WTC11 (cell line): ENCODE measurements at regions not wholly inside any gene's neighbourhood (a gene's known extent, or its start where the extent isn't known, plus 50 kb on each side); places are given as distances from the start of the nearest gene placed in this dataset.

ENCODE experiments used
- ATAC-seq: fragments of 200-7000 bp; cut with Tn5 transposase; 2 replicates; pipeline ENCODE4 v1.10.0; 2021; ENCODE audit warnings: mild to moderate bottlenecking, moderate library complexity
- CTCF ChIA-PET: fragments of 300-600 bp; sonication (Branson Sonifier 250); formaldehyde crosslinking; loops from one replicate; lab custom pipeline; 2021; ENCODE audit warnings: antibody characterized with exemption; lab: Charles Lee
- POLR2A ChIA-PET: fragments of 350-600 bp; sonication (Branson Sonifier 250); formaldehyde crosslinking; loops from one replicate; lab custom pipeline; 2021; ENCODE audit warnings: antibody characterized with exemption; lab: Charles Lee
- DNase-seq: peaks from one replicate; pipeline ENCODE4 v3.0.0; 2021; ENCODE audit warnings: low spot score
- H3K27ac Mint-ChIP-seq: 2 replicates; pipeline ENCODE4 v1.8.0; 2021; ENCODE audit warnings: mixed read lengths
- H3K27me3 Mint-ChIP-seq: 2 replicates; pipeline ENCODE4 v1.8.0; 2021; ENCODE audit warnings: low read depth, mild to moderate bottlenecking, moderate library complexity, mixed read lengths
- H3K36me3 Mint-ChIP-seq: 2 replicates; pipeline ENCODE4 v1.8.0; 2021; ENCODE audit warnings: mixed read lengths
- H3K4me1 Mint-ChIP-seq: 2 replicates; pipeline ENCODE4 v1.8.0; 2022; ENCODE audit warnings: mixed read lengths
- H3K4me3 Mint-ChIP-seq: 2 replicates; pipeline ENCODE4 v1.8.0; 2021; ENCODE audit warnings: mild to moderate bottlenecking, moderate library complexity, mixed read lengths
- H3K9me3 Mint-ChIP-seq: 2 replicates; pipeline ENCODE4 v1.8.0; 2021; ENCODE audit warnings: mixed read lengths
- CBFB ChIP-seq: sonication (generic); formaldehyde crosslinking; IDR thresholded peaks from 2 replicates; pipeline ENCODE4 v1.8.1; 2022; ENCODE audit warnings: mild to moderate bottlenecking, low read depth, missing genetic modification reagents
- GABPB1 ChIP-seq: sonication (generic); formaldehyde crosslinking; IDR thresholded peaks from 2 replicates; pipeline ENCODE4 v1.8.1; 2023; ENCODE audit warnings: mild to moderate bottlenecking, missing genetic modification reagents
- GRHL2 ChIP-seq: fragments of 250-450 bp; sonication (Bioruptor Pico); IDR thresholded peaks from 2 replicates; pipeline ENCODE4 v1.8.0; 2022; ENCODE audit warnings: mild to moderate bottlenecking, moderate library complexity; ENCODE audit not compliant: insufficient replicate concordance, severe bottlenecking
- KAT7 ChIP-seq: sonication (generic); formaldehyde crosslinking; IDR thresholded peaks from 2 replicates; pipeline ENCODE4 v1.8.1; 2023; ENCODE audit warnings: missing genetic modification reagents, mild to moderate bottlenecking, borderline replicate concordance
- MYBL2 ChIP-seq: sonication (generic); formaldehyde crosslinking; IDR thresholded peaks from 2 replicates; pipeline ENCODE4 v1.8.1; 2023; ENCODE audit warnings: mild to moderate bottlenecking, moderate library complexity, missing genetic modification reagents
- NFYB ChIP-seq: sonication (generic); formaldehyde crosslinking; conservative IDR thresholded peaks from 2 replicates; pipeline ENCODE4 v1.8.0; 2022; ENCODE audit warnings: low read depth, missing genetic modification reagents
- PRRX2 ChIP-seq: fragments of 250-450 bp; sonication (Bioruptor Pico); IDR thresholded peaks from 2 replicates; pipeline ENCODE4 v1.8.0; 2021; ENCODE audit warnings: mild to moderate bottlenecking
- RELA ChIP-seq: sonication (generic); formaldehyde crosslinking; IDR thresholded peaks from 2 replicates; pipeline ENCODE4 v1.8.1; 2022; ENCODE audit warnings: missing genetic modification reagents, mild to moderate bottlenecking, borderline replicate concordance
- RORB ChIP-seq: fragments of 250-450 bp; sonication (Bioruptor Pico); IDR thresholded peaks from 2 replicates; pipeline ENCODE4 v1.9.0; 2021; ENCODE audit warnings: mild to moderate bottlenecking
- SMAD3 ChIP-seq: sonication (generic); formaldehyde crosslinking; IDR thresholded peaks from 2 replicates; pipeline ENCODE4 v1.8.0; 2022; ENCODE audit warnings: missing genetic modification reagents, mild to moderate bottlenecking, borderline replicate concordance
- TP53 ChIP-seq: sonication (generic); formaldehyde crosslinking; IDR thresholded peaks from 2 replicates; pipeline ENCODE4 v1.8.1; 2023; ENCODE audit warnings: mild to moderate bottlenecking, missing genetic modification reagents
- ZNF219 ChIP-seq: sonication (generic); formaldehyde crosslinking; IDR thresholded peaks from 2 replicates; pipeline ENCODE4 v1.8.0; 2023; ENCODE audit warnings: missing genetic modification reagents, mild to moderate bottlenecking, borderline replicate concordance
- ZNF396 ChIP-seq: fragments of 250-450 bp; sonication (Bioruptor Pico); IDR thresholded peaks from 2 replicates; pipeline ENCODE4 v1.8.0; 2021; ENCODE audit warnings: mild to moderate bottlenecking, moderate library complexity, borderline replicate concordance
- ZNF416 ChIP-seq: fragments of 250-450 bp; sonication (Bioruptor Pico); IDR thresholded peaks from 2 replicates; pipeline ENCODE4 v1.9.0; 2021; ENCODE audit warnings: mild to moderate bottlenecking, inconsistent platforms
- TF ChIP-seq, protein P1 (sequence below): fragments of 250-450 bp; sonication (Bioruptor Pico); IDR thresholded peaks from 2 replicates; pipeline ENCODE4 v1.9.0; 2021; ENCODE audit warnings: mild to moderate bottlenecking
- TF ChIP-seq, protein P2 (sequence below): sonication (generic); formaldehyde crosslinking; IDR thresholded peaks from 2 replicates; pipeline ENCODE4 v1.8.1; 2022; ENCODE audit warnings: missing genetic modification reagents, borderline replicate concordance
- TF ChIP-seq, protein P3 (sequence below): fragments of 250-450 bp; sonication (Bioruptor Pico); IDR thresholded peaks from 2 replicates; pipeline ENCODE4 v2.1.2; 2022; ENCODE audit warnings: mild to moderate bottlenecking, moderate library complexity
- TF ChIP-seq, protein P4 (sequence below): sonication (generic); formaldehyde crosslinking; IDR thresholded peaks from 2 replicates; pipeline ENCODE4 v1.8.1; 2022; ENCODE audit warnings: low read depth, missing genetic modification reagents, borderline replicate concordance
- TF ChIP-seq, protein P5 (sequence below): sonication (generic); formaldehyde crosslinking; conservative IDR thresholded peaks from 2 replicates; pipeline ENCODE4 v1.8.1; 2022; ENCODE audit warnings: mild to moderate bottlenecking, missing genetic modification reagents
- TF ChIP-seq, protein P6 (sequence below): sonication (generic); formaldehyde crosslinking; IDR thresholded peaks from 2 replicates; pipeline ENCODE4 v1.8.0; 2022; ENCODE audit warnings: mild to moderate bottlenecking, missing genetic modification reagents
- TF ChIP-seq, protein P7 (sequence below): fragments of 250-450 bp; sonication (Bioruptor Pico); conservative IDR thresholded peaks from 2 replicates; pipeline ENCODE4 v1.9.0; 2021; ENCODE audit warnings: mild to moderate bottlenecking

DNA sequence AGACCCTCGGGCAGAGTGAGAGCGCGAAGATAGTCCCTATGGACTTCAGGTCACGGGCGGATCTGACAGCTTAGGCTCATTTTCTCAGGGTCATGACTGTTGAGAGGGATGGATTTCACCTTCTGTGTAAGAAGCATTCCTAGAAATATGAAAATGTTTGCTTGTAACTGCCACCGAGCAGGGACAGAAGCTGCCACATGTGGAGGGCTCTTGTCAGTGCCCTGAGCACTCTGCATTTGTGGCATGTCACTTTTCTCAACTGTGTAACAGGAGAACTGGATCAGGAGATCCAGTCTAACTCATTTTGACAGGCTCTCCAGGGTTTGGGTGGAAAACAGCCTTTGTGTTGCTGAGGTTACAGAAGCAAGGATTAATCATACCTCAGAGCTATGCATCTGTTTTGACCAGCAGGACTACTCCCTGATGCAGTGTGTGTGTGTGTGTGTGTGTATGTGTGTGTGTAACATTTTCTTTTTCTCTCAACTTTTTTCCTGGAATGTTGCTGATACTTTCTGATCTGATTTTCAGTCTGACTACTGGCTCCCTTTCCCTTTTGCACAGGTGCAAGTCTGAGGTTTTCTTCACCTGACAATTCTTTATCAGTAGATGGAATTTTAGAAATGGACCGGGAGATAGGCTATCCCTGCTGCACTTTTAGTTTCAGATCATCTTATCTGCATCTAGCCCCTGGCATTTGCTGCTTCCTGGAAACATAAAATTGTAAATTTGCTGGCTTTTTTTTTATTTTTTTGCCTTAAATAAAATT is 183.3 kb downstream of the STK31 start:
- H3K27ac Mint-ChIP-seq: no peak overlapping the region
- ATAC-seq: no peak
- TF ChIP-seq NFYB (CRISPR knock-in tag): no peak
- TF ChIP-seq GABPB1: no peak
- no peak for TF ChIP-seq CBFB (CRISPR knock-in tag)
- TF ChIP-seq, protein P1, sequence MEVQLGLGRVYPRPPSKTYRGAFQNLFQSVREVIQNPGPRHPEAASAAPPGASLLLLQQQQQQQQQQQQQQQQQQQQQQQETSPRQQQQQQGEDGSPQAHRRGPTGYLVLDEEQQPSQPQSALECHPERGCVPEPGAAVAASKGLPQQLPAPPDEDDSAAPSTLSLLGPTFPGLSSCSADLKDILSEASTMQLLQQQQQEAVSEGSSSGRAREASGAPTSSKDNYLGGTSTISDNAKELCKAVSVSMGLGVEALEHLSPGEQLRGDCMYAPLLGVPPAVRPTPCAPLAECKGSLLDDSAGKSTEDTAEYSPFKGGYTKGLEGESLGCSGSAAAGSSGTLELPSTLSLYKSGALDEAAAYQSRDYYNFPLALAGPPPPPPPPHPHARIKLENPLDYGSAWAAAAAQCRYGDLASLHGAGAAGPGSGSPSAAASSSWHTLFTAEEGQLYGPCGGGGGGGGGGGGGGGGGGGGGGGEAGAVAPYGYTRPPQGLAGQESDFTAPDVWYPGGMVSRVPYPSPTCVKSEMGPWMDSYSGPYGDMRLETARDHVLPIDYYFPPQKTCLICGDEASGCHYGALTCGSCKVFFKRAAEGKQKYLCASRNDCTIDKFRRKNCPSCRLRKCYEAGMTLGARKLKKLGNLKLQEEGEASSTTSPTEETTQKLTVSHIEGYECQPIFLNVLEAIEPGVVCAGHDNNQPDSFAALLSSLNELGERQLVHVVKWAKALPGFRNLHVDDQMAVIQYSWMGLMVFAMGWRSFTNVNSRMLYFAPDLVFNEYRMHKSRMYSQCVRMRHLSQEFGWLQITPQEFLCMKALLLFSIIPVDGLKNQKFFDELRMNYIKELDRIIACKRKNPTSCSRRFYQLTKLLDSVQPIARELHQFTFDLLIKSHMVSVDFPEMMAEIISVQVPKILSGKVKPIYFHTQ: no peak
- TF ChIP-seq SMAD3 (CRISPR knock-in tag): no peak
- no peak for TF ChIP-seq KAT7 (CRISPR knock-in tag)
- TF ChIP-seq, protein P2, sequence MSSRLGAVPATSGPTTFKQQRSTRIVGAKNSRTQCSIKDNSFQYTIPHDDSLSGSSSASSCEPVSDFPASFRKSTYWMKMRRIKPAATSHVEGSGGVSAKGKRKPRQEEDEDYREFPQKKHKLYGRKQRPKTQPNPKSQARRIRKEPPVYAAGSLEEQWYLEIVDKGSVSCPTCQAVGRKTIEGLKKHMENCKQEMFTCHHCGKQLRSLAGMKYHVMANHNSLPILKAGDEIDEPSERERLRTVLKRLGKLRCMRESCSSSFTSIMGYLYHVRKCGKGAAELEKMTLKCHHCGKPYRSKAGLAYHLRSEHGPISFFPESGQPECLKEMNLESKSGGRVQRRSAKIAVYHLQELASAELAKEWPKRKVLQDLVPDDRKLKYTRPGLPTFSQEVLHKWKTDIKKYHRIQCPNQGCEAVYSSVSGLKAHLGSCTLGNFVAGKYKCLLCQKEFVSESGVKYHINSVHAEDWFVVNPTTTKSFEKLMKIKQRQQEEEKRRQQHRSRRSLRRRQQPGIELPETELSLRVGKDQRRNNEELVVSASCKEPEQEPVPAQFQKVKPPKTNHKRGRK (CRISPR knock-in tag): no peak
- TF ChIP-seq ZNF219: no peak
- no peak for TF ChIP-seq ZNF416 (CRISPR knock-in tag)
- no peak for TF ChIP-seq PRRX2 (CRISPR knock-in tag)
- TF ChIP-seq, protein P3, sequence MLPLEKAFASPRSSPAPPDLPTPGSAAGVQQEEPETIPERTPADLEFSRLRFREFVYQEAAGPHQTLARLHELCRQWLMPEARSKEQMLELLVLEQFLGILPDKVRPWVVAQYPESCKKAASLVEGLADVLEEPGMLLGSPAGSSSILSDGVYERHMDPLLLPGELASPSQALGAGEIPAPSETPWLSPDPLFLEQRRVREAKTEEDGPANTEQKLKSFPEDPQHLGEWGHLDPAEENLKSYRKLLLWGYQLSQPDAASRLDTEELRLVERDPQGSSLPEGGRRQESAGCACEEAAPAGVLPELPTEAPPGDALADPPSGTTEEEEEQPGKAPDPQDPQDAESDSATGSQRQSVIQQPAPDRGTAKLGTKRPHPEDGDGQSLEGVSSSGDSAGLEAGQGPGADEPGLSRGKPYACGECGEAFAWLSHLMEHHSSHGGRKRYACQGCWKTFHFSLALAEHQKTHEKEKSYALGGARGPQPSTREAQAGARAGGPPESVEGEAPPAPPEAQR (CRISPR knock-in tag): no peak
- TF ChIP-seq RELA: no peak
- TF ChIP-seq, all 79 proteins: peak for 0
- Mint-ChIP-seq H3K4me3 (no peak overlapping the region), H3K4me1 (peaks cover 3% of the 10 kb centered on the region; the same call in 1 of the 2 replicates), H3K36me3 (no peaks in the 10 kb centered on the region), H3K9me3 (peaks cover 3% of the 10 kb centered on the region; the same call in 1 of the 2 replicates), H3K27me3 (no peaks in the 10 kb centered on the region)
- ChIA-PET POLR2A (no interaction called here), CTCF (no interaction called here)
- DNase-seq: no peak

DNA sequence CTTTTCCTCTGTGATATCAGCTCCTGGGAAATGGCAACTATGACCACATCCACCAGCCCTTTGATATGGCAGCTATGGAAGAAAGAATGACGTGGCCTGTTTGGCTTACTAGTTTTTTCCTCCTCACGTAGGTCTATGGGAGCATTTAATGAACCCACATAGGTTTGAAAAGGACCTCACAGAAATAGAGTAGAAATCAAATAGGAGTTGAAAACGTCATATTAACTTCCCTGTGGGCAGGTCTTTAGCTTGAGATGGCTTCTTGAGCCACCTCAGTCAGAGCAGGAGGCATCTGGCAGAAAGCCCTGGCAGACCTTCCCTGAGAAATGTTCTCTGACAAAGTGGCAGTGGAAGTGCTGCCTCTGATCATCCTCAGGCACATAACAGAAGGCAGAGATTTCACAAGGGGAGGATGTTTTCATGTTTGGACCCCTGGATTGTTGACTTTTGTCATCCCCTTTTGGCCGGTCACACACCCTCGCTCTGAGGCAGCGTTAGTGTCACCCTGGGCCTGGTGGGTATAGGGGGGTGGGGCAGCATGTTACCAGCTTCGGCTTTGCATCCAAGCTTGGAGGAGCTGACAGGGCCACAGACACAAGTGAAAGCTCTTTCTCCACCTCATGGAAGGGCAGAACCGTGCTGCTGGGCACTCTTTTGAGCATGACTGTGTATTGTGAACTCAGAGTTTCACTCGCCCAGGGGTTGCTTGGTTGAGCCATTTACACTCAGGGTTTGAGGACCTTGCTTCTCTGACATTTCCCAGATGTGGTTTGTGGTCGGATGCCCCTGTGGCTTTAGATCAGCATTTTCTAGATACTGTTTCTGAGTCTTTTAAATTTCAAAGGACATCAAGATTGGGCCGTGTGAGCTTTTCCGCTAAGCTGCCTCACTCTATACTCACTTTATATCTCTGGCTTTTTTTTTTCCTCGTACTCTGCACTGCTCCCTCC is 184.2 kb downstream of the STK31 start:
- Mint-ChIP-seq H3K27ac (no peak overlapping the region), H3K4me3 (no peak overlapping the region), H3K4me1 (peaks cover 3% of the 10 kb centered on the region; the same call in 1 of the 2 replicates), H3K36me3 (no peaks in the 10 kb centered on the region), H3K27me3 (no peaks in the 10 kb centered on the region), H3K9me3 (peaks cover 3% of the 10 kb centered on the region; the same call in 1 of the 2 replicates)
- no peak for ATAC-seq
- CTCF ChIA-PET: no interaction called here
- no peak for DNase-seq
- POLR2A ChIA-PET: no interaction called here
- no peak for TF ChIP-seq GRHL2 (CRISPR knock-in tag)
- no peak for TF ChIP-seq ZNF396 (CRISPR knock-in tag)
- TF ChIP-seq TP53: no peak
- no peak for TF ChIP-seq ZNF219
- TF ChIP-seq, protein P4, sequence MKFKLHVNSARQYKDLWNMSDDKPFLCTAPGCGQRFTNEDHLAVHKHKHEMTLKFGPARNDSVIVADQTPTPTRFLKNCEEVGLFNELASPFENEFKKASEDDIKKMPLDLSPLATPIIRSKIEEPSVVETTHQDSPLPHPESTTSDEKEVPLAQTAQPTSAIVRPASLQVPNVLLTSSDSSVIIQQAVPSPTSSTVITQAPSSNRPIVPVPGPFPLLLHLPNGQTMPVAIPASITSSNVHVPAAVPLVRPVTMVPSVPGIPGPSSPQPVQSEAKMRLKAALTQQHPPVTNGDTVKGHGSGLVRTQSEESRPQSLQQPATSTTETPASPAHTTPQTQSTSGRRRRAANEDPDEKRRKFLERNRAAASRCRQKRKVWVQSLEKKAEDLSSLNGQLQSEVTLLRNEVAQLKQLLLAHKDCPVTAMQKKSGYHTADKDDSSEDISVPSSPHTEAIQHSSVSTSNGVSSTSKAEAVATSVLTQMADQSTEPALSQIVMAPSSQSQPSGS: no peak
- TF ChIP-seq, protein P5, sequence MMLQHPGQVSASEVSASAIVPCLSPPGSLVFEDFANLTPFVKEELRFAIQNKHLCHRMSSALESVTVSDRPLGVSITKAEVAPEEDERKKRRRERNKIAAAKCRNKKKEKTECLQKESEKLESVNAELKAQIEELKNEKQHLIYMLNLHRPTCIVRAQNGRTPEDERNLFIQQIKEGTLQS (CRISPR knock-in tag): no peak
- no peak for TF ChIP-seq MYBL2
- TF ChIP-seq, protein P6, sequence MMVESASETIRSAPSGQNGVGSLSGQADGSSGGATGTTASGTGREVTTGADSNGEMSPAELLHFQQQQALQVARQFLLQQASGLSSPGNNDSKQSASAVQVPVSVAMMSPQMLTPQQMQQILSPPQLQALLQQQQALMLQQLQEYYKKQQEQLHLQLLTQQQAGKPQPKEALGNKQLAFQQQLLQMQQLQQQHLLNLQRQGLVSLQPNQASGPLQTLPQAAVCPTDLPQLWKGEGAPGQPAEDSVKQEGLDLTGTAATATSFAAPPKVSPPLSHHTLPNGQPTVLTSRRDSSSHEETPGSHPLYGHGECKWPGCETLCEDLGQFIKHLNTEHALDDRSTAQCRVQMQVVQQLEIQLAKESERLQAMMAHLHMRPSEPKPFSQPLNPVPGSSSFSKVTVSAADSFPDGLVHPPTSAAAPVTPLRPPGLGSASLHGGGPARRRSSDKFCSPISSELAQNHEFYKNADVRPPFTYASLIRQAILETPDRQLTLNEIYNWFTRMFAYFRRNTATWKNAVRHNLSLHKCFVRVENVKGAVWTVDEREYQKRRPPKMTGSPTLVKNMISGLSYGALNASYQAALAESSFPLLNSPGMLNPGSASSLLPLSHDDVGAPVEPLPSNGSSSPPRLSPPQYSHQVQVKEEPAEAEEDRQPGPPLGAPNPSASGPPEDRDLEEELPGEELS: no peak
- TF ChIP-seq, protein P7, sequence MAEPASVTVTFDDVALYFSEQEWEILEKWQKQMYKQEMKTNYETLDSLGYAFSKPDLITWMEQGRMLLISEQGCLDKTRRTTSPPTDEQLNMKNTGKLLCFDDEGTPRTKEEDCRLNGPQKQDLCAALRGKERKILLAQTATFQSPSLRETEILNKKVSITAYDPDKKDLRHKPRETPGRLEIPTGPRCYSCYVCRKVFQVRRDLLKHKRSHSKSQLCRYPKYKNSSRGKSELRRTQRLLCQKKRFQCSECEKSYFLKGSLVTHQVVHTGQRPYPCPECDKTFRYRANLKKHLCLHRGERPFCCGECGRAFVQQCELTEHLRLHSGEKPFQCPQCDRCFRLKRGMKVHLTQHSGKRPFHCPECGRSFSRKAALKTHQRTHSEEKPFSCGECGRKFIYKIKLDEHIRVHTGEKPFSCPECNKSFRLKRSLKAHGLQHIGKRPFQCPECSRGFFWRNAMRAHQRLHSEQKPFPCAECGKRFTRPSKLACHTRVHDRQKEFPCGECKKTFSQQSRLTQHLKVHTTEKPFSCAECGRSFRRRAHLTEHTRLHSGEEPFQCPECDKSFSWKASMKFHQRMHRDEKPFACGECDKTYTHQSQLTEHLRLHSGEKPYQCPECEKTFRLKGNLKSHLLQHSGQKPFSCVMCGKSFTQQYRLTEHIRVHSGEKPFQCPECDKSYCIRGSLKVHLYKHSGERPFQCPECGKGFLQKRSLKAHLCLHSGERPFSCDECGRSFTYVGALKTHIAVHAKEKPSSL (CRISPR knock-in tag): no peak
- TF ChIP-seq RORB (CRISPR knock-in tag): no peak
